SK-N-SH (cell line): ENCODE measurements at regions not wholly inside any gene's neighbourhood (a gene's known extent, or its start where the extent isn't known, plus 50 kb on each side); places are given as distances from the start of the nearest gene placed in this dataset.

Experiments used
- CTCF ChIA-PET: fragments of 300-600, 350-600 bp; formaldehyde crosslinking; extraction: SDS; loops from one replicate; lab custom pipeline; 2021; lab: Yijun Ruan, JAX
- POLR2A ChIA-PET: fragments of 350-600 bp; sonication (Branson Sonifier 250); formaldehyde crosslinking; extraction: SDS; loops from one replicate; lab custom pipeline; 2020; ENCODE audit warnings: antibody characterized with exemption, inconsistent platforms; lab: Yijun Ruan, JAX
- DNase-seq: peaks from one replicate; pipeline ENCODE4 v3.0.0; 2012
- H2AFZ ChIP-seq: fragments of 200-600 bp; sonication (generic); 2 replicates; pipeline ENCODE4 v1.8.1; 2016; ENCODE audit warnings: antibody characterized with exemption, mild to moderate bottlenecking, low read depth
- H3F3A ChIP-seq: fragments of 200-600 bp; sonication (generic); replicated peaks from 2 replicates; pipeline ENCODE3; 2016; ENCODE audit warnings: antibody characterized with exemption, mild to moderate bottlenecking; ENCODE audit not compliant: insufficient read depth
- H3K27ac ChIP-seq, 2 experiments: fragments of 200-500 bp in 1 of 2; fragments of 200-600 bp in 1 of 2; sonication (Bioruptor generic) in 1 of 2; sonication (generic), shearing (Covaris generic) in 1 of 2; 2 replicates each; pipeline versions ENCODE4 v1.5.1 to v1.6.1; 2014 to 2016; ENCODE audit warnings: low read depth in 2 of 2, inconsistent platforms in 1 of 2, low read length in 1 of 2, mild to moderate bottlenecking in 1 of 2, mixed read lengths in 1 of 2
- H3K27me3 ChIP-seq: fragments of 200-600 bp; sonication (generic), shearing (Covaris generic); 2 replicates; pipeline ENCODE4 v1.6.1; 2016; ENCODE audit warnings: mixed run types; ENCODE audit not compliant: insufficient read depth
- H3K36me3 ChIP-seq, 2 experiments: fragments of 200-500 bp in 1 of 2; fragments of 200-600 bp in 1 of 2; sonication (Bioruptor generic) in 1 of 2; sonication (generic) in 1 of 2; replicated peaks in 1 of 2; 2 replicates each; pipeline versions ENCODE3 to v1.5.1; 2014 to 2016; ENCODE audit warnings: low read length in 1 of 2, mild to moderate bottlenecking in 1 of 2; ENCODE audit not compliant: insufficient read depth in 2 of 2, control insufficient read depth in 1 of 2
- H3K4me1 ChIP-seq, 2 experiments: fragments of 200-500 bp in 1 of 2; fragments of 200-600 bp in 1 of 2; sonication (Bioruptor generic) in 1 of 2; sonication (generic), shearing (Covaris generic) in 1 of 2; 2 replicates each; pipeline versions ENCODE4 v1.5.1 to v1.6.1; 2014 to 2016; ENCODE audit warnings: low read depth in 1 of 2, low read length in 1 of 2, mixed run types in 1 of 2; ENCODE audit not compliant: insufficient read depth in 2 of 2, control insufficient read depth in 1 of 2
- H3K4me2 ChIP-seq: fragments of 200-600 bp; sonication (generic), shearing (Covaris generic); 2 replicates; pipeline ENCODE4 v1.6.1; 2017; ENCODE audit warnings: mixed run types
- H3K4me3 ChIP-seq, 2 experiments: fragments of 200-500 bp in 1 of 2; fragments of 200-600 bp in 1 of 2; sonication (Bioruptor generic) in 1 of 2; sonication (generic), shearing (Covaris generic) in 1 of 2; 2 replicates each; pipeline versions ENCODE4 v1.5.1 to v1.8.1; 2014 to 2016; ENCODE audit warnings: low read depth in 2 of 2, inconsistent platforms in 1 of 2, low read length in 1 of 2, mild to moderate bottlenecking in 1 of 2, mixed read lengths in 1 of 2, moderate library complexity in 1 of 2
- H3K79me2 ChIP-seq: fragments of 200-600 bp; sonication (generic); 2 replicates; pipeline ENCODE4 v1.8.1; 2017; ENCODE audit warnings: mild to moderate bottlenecking; ENCODE audit not compliant: insufficient read depth
- H3K9ac ChIP-seq: fragments of 200-600 bp; sonication (generic); 2 replicates; pipeline ENCODE4 v1.6.1; 2017; ENCODE audit warnings: mixed run types
- H3K9me2 ChIP-seq: fragments of 200-600 bp; sonication (generic); 2 replicates; pipeline ENCODE4 v1.6.1; 2017; ENCODE audit warnings: mixed run types
- H3K9me3 ChIP-seq: fragments of 200-600 bp; sonication (generic); 2 replicates; pipeline ENCODE4 v1.6.1; 2017; ENCODE audit warnings: mixed run types, mild to moderate bottlenecking, moderate library complexity
- H4K20me1 ChIP-seq: fragments of 200-600 bp; sonication (generic); 2 replicates; pipeline ENCODE4 v1.6.1; 2017; ENCODE audit warnings: mild to moderate bottlenecking, mixed run types; ENCODE audit not compliant: insufficient read depth
- ELF1 ChIP-seq: IDR thresholded peaks from 2 replicates; pipeline ENCODE4 v1.4.0; 2012
- EP300 ChIP-seq, 2 experiments: IDR thresholded peaks; 2 replicates each; pipeline versions ENCODE4 v1.4.0 to v1.6.1; 2012; ENCODE audit warnings: borderline replicate concordance in 1 of 2, low read depth in 1 of 2, low read length in 1 of 2
- EZH2phosphoT487 ChIP-seq: fragments of 200-600 bp; sonication (generic); IDR thresholded peaks from 2 replicates; pipeline ENCODE4 v1.6.1; 2017; ENCODE audit warnings: low read depth, mixed run types, mild to moderate bottlenecking, antibody characterized with exemption, moderate library complexity, borderline replicate concordance
- FOSL2 ChIP-seq: IDR thresholded peaks from 2 replicates; pipeline ENCODE4 v1.4.0; 2012; ENCODE audit warnings: low read depth, mild to moderate bottlenecking, moderate library complexity, borderline replicate concordance
- FOXJ3 ChIP-seq: sonication (generic); formaldehyde crosslinking; IDR thresholded peaks from 2 replicates; pipeline ENCODE4 v1.5.1; 2020; ENCODE audit warnings: mild to moderate bottlenecking, missing genetic modification reagents
- IRF3 ChIP-seq: fragments of 150-350 bp; IDR thresholded peaks from 2 replicates; pipeline ENCODE4 v1.6.1; 2016; ENCODE audit warnings: mild to moderate bottlenecking, low read depth, low read length
- MXI1 ChIP-seq: IDR thresholded peaks from 2 replicates; pipeline ENCODE4 v1.6.1; 2012; ENCODE audit warnings: mild to moderate bottlenecking, low read depth, low read length, improper control_type of control experiment
- POLR2AphosphoS5 ChIP-seq: IDR thresholded peaks from 2 replicates; pipeline ENCODE4 v1.6.1; 2012; ENCODE audit warnings: low read depth, low read length
- RAD21 ChIP-seq: IDR thresholded peaks from 2 replicates; pipeline ENCODE4 v1.6.1; 2012; ENCODE audit warnings: mild to moderate bottlenecking, low read length
- RCOR1 ChIP-seq: fragments of 150-350 bp; IDR thresholded peaks from 2 replicates; pipeline ENCODE4 v1.6.1; 2017; ENCODE audit warnings: antibody characterized with exemption, low read length
- REST ChIP-seq: IDR thresholded peaks from 2 replicates; pipeline ENCODE4 v1.6.1; 2012; ENCODE audit warnings: mild to moderate bottlenecking, low read depth, low read length, moderate library complexity
- RFX5 ChIP-seq: IDR thresholded peaks from 2 replicates; pipeline ENCODE4 v1.6.1; 2012; ENCODE audit warnings: mild to moderate bottlenecking, improper control_type of control experiment, low read length
- RXRA ChIP-seq: IDR thresholded peaks from 2 replicates; pipeline ENCODE4 v1.4.0; 2012; ENCODE audit warnings: low read depth, mild to moderate bottlenecking, borderline replicate concordance
- TAF1 ChIP-seq: IDR thresholded peaks from 2 replicates; pipeline ENCODE4 v1.6.1; 2012; ENCODE audit warnings: low read depth, mild to moderate bottlenecking, low read length, moderate library complexity, borderline replicate concordance
- TEAD4 ChIP-seq: IDR thresholded peaks from 2 replicates; pipeline ENCODE4 v1.4.0; 2012; ENCODE audit warnings: mild to moderate bottlenecking, borderline replicate concordance; ENCODE audit not compliant: insufficient read depth
- USF2 ChIP-seq: fragments of 150-350 bp; IDR thresholded peaks from 2 replicates; pipeline ENCODE4 v1.6.1; 2017; ENCODE audit warnings: antibody characterized with exemption, low read length, low read depth, borderline replicate concordance
- YY1 ChIP-seq: IDR thresholded peaks from 2 replicates; pipeline ENCODE4 v1.4.0; 2012; ENCODE audit warnings: low read depth, mild to moderate bottlenecking
- ZBTB33 ChIP-seq: IDR thresholded peaks from 2 replicates; pipeline ENCODE4 v1.4.0; 2012; ENCODE audit warnings: low read depth, borderline replicate concordance
- WGBS: methylation state at CpG from one replicate; pipeline ENCODE4 v1.1.6; 2017; ENCODE audit warnings: low lambda C conversion rate; 5-methylcytosine and 5-hydroxymethylcytosine counted together

DNA sequence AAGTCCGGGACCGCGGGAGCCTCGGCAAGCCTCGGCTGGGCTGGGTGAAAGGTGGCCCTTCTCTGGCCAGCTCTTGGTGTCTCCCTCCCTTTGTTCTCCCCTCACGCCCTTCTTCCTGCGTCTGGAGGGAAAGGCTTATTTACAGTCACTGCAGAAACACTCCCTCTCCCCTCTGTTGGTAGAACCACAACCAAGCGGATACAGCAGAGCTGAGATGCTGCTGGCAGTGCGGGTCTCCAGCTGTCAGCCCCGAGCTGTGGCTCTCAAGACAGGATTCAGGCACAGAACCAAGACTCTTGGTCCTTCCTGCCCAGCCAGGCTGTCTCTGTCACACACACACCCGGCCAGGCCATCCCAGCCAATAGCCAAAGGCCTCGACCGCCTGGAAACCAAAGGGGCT, 133.3 kb downstream of the ENGASE start:
- no peaks in the 10 kb centered on the region for H3K9me2 ChIP-seq
- no peaks in the 10 kb centered on the region for H3K9me3 ChIP-seq
- POLR2A ChIA-PET, result interaction anchor here (0.6 kb wide), 1 partner anchor 73 kb away, joined by 3 read pairs; no protein-coding TSS in a partner anchor
- WGBS, result 55% methylated on average over 13 of the region's 13 CpGs
- H3K9ac ChIP-seq, result no peak overlapping the region
- TF ChIP-seq RAD21, result no peak
- TF ChIP-seq IRF3, result no peak
- TF ChIP-seq ZBTB33, result no peak
- TF ChIP-seq EZH2phosphoT487, result no peak
- no peak for TF ChIP-seq FOXJ3 (CRISPR knock-in tag)
- no peak for TF ChIP-seq ELF1
- no peak for TF ChIP-seq REST
- TF ChIP-seq RXRA, result no peak
- no peak for TF ChIP-seq MXI1
- no peak for TF ChIP-seq FOSL2
- TF ChIP-seq TAF1, result no peak
- TF ChIP-seq RCOR1, result no peak
- no peak for TF ChIP-seq EP300 (IDR thresholded peaks at IDR 0.05; ENCODE audit: borderline replicate concordance in 1 of 2, low read depth in 1 of 2, low read length in 1 of 2)
- no peak for TF ChIP-seq POLR2AphosphoS5
- no peak for TF ChIP-seq TEAD4
- TF ChIP-seq USF2, result no peak
- no peak for TF ChIP-seq RFX5
- no peak for TF ChIP-seq YY1
- H3F3A ChIP-seq, result no peaks in the 10 kb centered on the region
- H3K27me3 ChIP-seq, result peaks cover 50% of the 10 kb centered on the region
- H3K27ac ChIP-seq, result no peak overlapping the region
- H3K36me3 ChIP-seq, result no peaks in the 10 kb centered on the region
- no peak overlapping the region for H2AFZ ChIP-seq
- no peak overlapping the region for H3K4me3 ChIP-seq
- H4K20me1 ChIP-seq, result no peaks in the 10 kb centered on the region
- CTCF ChIA-PET, result interaction anchor here (1.6 to 25.7 kb wide), 4 partner anchors 9 to 187 kb away, joined by 8 to 1340 read pairs (median 83); no protein-coding TSS in a partner anchor
- no peak for DNase-seq
- H3K4me2 ChIP-seq, result no peak overlapping the region
- peaks cover 0 to 8% of the 10 kb centered on the region in 2 experiments; a peak in 1 of 4 replicates for H3K4me1 ChIP-seq
- no peaks in the 10 kb centered on the region for H3K79me2 ChIP-seq
